IMR-90 (cell line): ENCODE measurements at regions not wholly inside any gene's neighbourhood (a gene's known extent, or its start where the extent isn't known, plus 50 kb on each side); places are given as distances from the start of the nearest gene placed in this dataset.

Experiments used
- ATAC-seq: fragments of 200-7000 bp; cut with Tn5 transposase; 2 replicates; pipeline ENCODE4 v1.9.1; 2020; ENCODE audit warnings: low read depth, mild to moderate bottlenecking, moderate library complexity
- BruUV-seq: library from RNA; stranded (reverse); fragments of 400-500 nt; replicated peaks from 2 replicates; lab custom pipeline; 2021; lab: Mats Ljungman, UMichigan
- CTCF ChIA-PET: fragments of 300-600 bp; formaldehyde crosslinking; extraction: SDS; loops from one replicate; lab custom pipeline; 2021; ENCODE audit warnings: antibody characterized with exemption; lab: Yijun Ruan, JAX
- POLR2A ChIA-PET: fragments of 300-600 bp; sonication (Branson Sonifier 250); formaldehyde crosslinking; loops from one replicate; lab custom pipeline; 2022; ENCODE audit warnings: antibody characterized with exemption; ENCODE audit not compliant: unreplicated experiment; lab: Charles Lee
- DNase-seq: peaks from one replicate; pipeline ENCODE4 v3.0.0; 2013
- H2AFZ ChIP-seq: replicated peaks from 2 replicates; pipeline ENCODE3; 2013; ENCODE audit warnings: low read length, mild to moderate bottlenecking; ENCODE audit not compliant: poor library complexity
- H2AK5ac ChIP-seq: 2 replicates; pipeline ENCODE4 v1.6.1; 2013; ENCODE audit warnings: low read depth, low read length, inconsistent platforms
- H2AK9ac ChIP-seq: replicated peaks from 2 replicates; pipeline ENCODE3; 2013; ENCODE audit warnings: mild to moderate bottlenecking, low read depth, low read length, moderate library complexity; ENCODE audit not compliant: poor library complexity
- H2BK120ac ChIP-seq: 2 replicates; pipeline ENCODE4 v1.6.1; 2013; ENCODE audit warnings: low read depth, low read length, inconsistent platforms
- H2BK15ac ChIP-seq: 3 replicates; pipeline ENCODE4 v1.6.1; 2013; ENCODE audit warnings: low read depth, low read length, inconsistent platforms
- H2BK20ac ChIP-seq: 2 replicates; pipeline ENCODE4 v1.6.1; 2013; ENCODE audit warnings: low read depth, mild to moderate bottlenecking, inconsistent platforms, low read length, moderate library complexity
- H2BK5ac ChIP-seq: 2 replicates; pipeline ENCODE4 v1.6.1; 2013; ENCODE audit warnings: mild to moderate bottlenecking, low read depth, low read length, inconsistent platforms; ENCODE audit not compliant: poor library complexity, severe bottlenecking
- H3K14ac ChIP-seq: replicated peaks from 2 replicates; pipeline ENCODE4 v1.6.1; 2013; ENCODE audit warnings: low read depth, low read length, inconsistent platforms
- H3K18ac ChIP-seq: 2 replicates; pipeline ENCODE4 v1.6.1; 2013; ENCODE audit warnings: low read depth, low read length, control low read depth
- H3K23ac ChIP-seq: 2 replicates; pipeline ENCODE4 v1.6.1; 2013; ENCODE audit warnings: low read depth, low read length, inconsistent platforms
- H3K27ac ChIP-seq: 2 replicates; pipeline ENCODE4 v1.5.1; 2013; ENCODE audit warnings: mild to moderate bottlenecking, control low read depth, low read length; ENCODE audit not compliant: insufficient read depth
- H3K27me3 ChIP-seq: 2 replicates; pipeline ENCODE4 v1.6.1; 2013; ENCODE audit warnings: low read length; ENCODE audit not compliant: control insufficient read depth, insufficient read depth
- H3K36me3 ChIP-seq: 2 replicates; pipeline ENCODE4 v1.6.1; 2013; ENCODE audit warnings: low read length, mixed read lengths; ENCODE audit not compliant: control insufficient read depth, insufficient read depth
- H3K4ac ChIP-seq: 2 replicates; pipeline ENCODE4 v1.6.1; 2013; ENCODE audit warnings: low read depth, low read length, inconsistent platforms
- H3K4me1 ChIP-seq: 2 replicates; pipeline ENCODE4 v1.6.1; 2013; ENCODE audit warnings: low read length, mixed read lengths; ENCODE audit not compliant: control insufficient read depth, insufficient read depth
- H3K4me2 ChIP-seq: 2 replicates; pipeline ENCODE4 v1.6.1; 2013; ENCODE audit warnings: low read depth, mild to moderate bottlenecking, control low read depth, low read length, moderate library complexity
- H3K4me3 ChIP-seq: 2 replicates; pipeline ENCODE4 v1.5.1; 2013; ENCODE audit warnings: low read depth, mild to moderate bottlenecking, control low read depth, low read length, moderate library complexity; ENCODE audit not compliant: insufficient read depth
- H3K56ac ChIP-seq: 2 replicates; pipeline ENCODE4 v1.6.1; 2013; ENCODE audit warnings: low read length, inconsistent platforms; ENCODE audit not compliant: insufficient read depth; ENCODE audit errors: extremely low read depth
- H3K79me1 ChIP-seq, 2 experiments: 2 replicates each; pipeline ENCODE4 v1.6.1; 2013; ENCODE audit warnings: low read length in 2 of 2, inconsistent platforms in 1 of 2, low read depth in 1 of 2
- H3K9ac ChIP-seq: 2 replicates; pipeline ENCODE4 v1.6.1; 2013; ENCODE audit warnings: low read depth, low read length, control low read depth
- H3K9me1 ChIP-seq: 2 replicates; pipeline ENCODE4 v1.6.1; 2013; ENCODE audit warnings: low read length, inconsistent platforms; ENCODE audit not compliant: insufficient read depth
- H3K9me3 ChIP-seq: 2 replicates; pipeline ENCODE4 v1.6.1; 2013; ENCODE audit warnings: low read length; ENCODE audit not compliant: control insufficient read depth, insufficient read depth
- H4K20me1 ChIP-seq: 2 replicates; pipeline ENCODE4 v1.6.1; 2013; ENCODE audit warnings: low read length, inconsistent platforms; ENCODE audit not compliant: insufficient read depth
- H4K5ac ChIP-seq: 2 replicates; pipeline ENCODE4 v1.6.1; 2013; ENCODE audit warnings: mild to moderate bottlenecking, low read depth, low read length, control low read depth
- H4K8ac ChIP-seq, 2 experiments: 2 replicates each; pipeline ENCODE4 v1.6.1; 2013; ENCODE audit warnings: low read depth in 2 of 2, low read length in 2 of 2, control low read depth in 1 of 2, inconsistent platforms in 1 of 2
- H4K91ac ChIP-seq: 2 replicates; pipeline ENCODE4 v1.6.1; 2013; ENCODE audit warnings: low read depth, low read length, inconsistent platforms; ENCODE audit not compliant: insufficient read depth
- CHD1 ChIP-seq: IDR thresholded peaks from 2 replicates; pipeline ENCODE4 v1.6.1; 2012; ENCODE audit warnings: low read depth, low read length, improper control_type of control experiment
- MXI1 ChIP-seq: IDR thresholded peaks from 2 replicates; pipeline ENCODE4 v1.6.1; 2012; ENCODE audit warnings: low read depth, mild to moderate bottlenecking, low read length, moderate library complexity, borderline replicate concordance
- NFE2L2 ChIP-seq: fragments of 150-350 bp; IDR thresholded peaks from 2 replicates; pipeline ENCODE4 v1.6.1; 2016; ENCODE audit warnings: low read depth, mild to moderate bottlenecking, low read length
- whole genome bisulfite sequencing, 2 experiments: methylation state at CpG; one replicate each; pipeline versions ENCODE4 v1.1.5 to v1.1.7; 2013; ENCODE audit warnings: missing lambda C conversion rate in 2 of 2; ENCODE audit not compliant: insufficient read length in 1 of 2; ENCODE audit errors: extremely low coverage in 2 of 2; 5-methylcytosine and 5-hydroxymethylcytosine counted together
- dilution Hi-C: fragments of 300-500 bp; cut with HindIII; formaldehyde crosslinking; loops from one replicate; pipeline ENCODE4 v1.14.3; 2018; ENCODE audit warnings: low sequenced_read_pairs; ENCODE audit not compliant: unreplicated experiment
- in situ Hi-C: fragments of 300-500 bp; cut with MboI; formaldehyde crosslinking; loops from 3 replicates; pipeline ENCODE4 v1.14.3; 2019; ENCODE audit warnings: low sequenced_read_pairs, inconsistent platforms, mixed read lengths
- intact Hi-C: fragments of 100-400 bp; cut with micrococcal nuclease; formaldehyde crosslinking; loops from 2 replicates; pipeline ENCODE4 v1.10.0; 2022
- TF ChIP-seq, protein P1 (sequence below): fragments of 150-350 bp; IDR thresholded peaks from 2 replicates; pipeline ENCODE4 v1.6.1; 2017; ENCODE audit warnings: mild to moderate bottlenecking, antibody characterized with exemption, low read length, low read depth
- TF ChIP-seq, protein P2 (sequence below): fragments of 150-350 bp; IDR thresholded peaks from 2 replicates; pipeline ENCODE4 v1.6.1; 2016; ENCODE audit warnings: low read depth, mild to moderate bottlenecking, low read length, moderate library complexity, borderline replicate concordance

GRCh38 chr6:226516-227073 is 65.7 kb upstream of the DUSP22 start:
- CTCF ChIA-PET, result no interaction called here
- dilution Hi-C loops (no loop called here), in situ Hi-C loops (no loop called here), intact Hi-C loops (no loop called here)
- Histone ChIP-seq H3K4me1 (peaks cover 2% of the 10 kb centered on the region; the same call in 1 of the 2 replicates), H4K5ac (no peak overlapping the region), H4K20me1 (no peaks in the 10 kb centered on the region), H3K18ac (no peak overlapping the region), H3K9ac (no peak overlapping the region), H3K9me1 (peaks cover 3% of the 10 kb centered on the region; the same call in 1 of the 2 replicates), H2BK5ac (no peak overlapping the region), H3K36me3 (no peaks in the 10 kb centered on the region), H3K4ac (no peak overlapping the region), H2BK15ac (no peak overlapping the region), H2AFZ (no peak overlapping the region), H3K23ac (no peak overlapping the region), H3K4me3 (no peak overlapping the region), H3K79me1 (no peaks in the 10 kb centered on the region), H4K8ac (no peak overlapping the region), H2AK9ac (no peak overlapping the region), H2AK5ac (no peak overlapping the region), H3K9me3 (no peaks in the 10 kb centered on the region), H3K4me2 (no peak overlapping the region), H4K91ac (no peak overlapping the region), H2BK20ac (no peak overlapping the region), H3K14ac (no peak overlapping the region), H2BK120ac (no peak overlapping the region), H3K27ac (no peak overlapping the region), H3K56ac (no peak overlapping the region), H3K27me3 (peaks cover 2% of the 10 kb centered on the region; the same call in 1 of the 2 replicates)
- POLR2A ChIA-PET, result no interaction called here
- ATAC-seq, result no peak
- TF ChIP-seq, protein P1, sequence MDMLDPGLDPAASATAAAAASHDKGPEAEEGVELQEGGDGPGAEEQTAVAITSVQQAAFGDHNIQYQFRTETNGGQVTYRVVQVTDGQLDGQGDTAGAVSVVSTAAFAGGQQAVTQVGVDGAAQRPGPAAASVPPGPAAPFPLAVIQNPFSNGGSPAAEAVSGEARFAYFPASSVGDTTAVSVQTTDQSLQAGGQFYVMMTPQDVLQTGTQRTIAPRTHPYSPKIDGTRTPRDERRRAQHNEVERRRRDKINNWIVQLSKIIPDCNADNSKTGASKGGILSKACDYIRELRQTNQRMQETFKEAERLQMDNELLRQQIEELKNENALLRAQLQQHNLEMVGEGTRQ, result no peak
- TF ChIP-seq CHD1, result no peak
- TF ChIP-seq MXI1, result no peak
- no peak for TF ChIP-seq NFE2L2
- TF ChIP-seq, protein P2, sequence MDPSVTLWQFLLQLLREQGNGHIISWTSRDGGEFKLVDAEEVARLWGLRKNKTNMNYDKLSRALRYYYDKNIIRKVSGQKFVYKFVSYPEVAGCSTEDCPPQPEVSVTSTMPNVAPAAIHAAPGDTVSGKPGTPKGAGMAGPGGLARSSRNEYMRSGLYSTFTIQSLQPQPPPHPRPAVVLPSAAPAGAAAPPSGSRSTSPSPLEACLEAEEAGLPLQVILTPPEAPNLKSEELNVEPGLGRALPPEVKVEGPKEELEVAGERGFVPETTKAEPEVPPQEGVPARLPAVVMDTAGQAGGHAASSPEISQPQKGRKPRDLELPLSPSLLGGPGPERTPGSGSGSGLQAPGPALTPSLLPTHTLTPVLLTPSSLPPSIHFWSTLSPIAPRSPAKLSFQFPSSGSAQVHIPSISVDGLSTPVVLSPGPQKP, result no peak
- WGBS, 2 experiments, result 83% methylated on average over 1 of the region's 6 CpGs; no CpG with 5 or more reads in 1 of the 2 experiments
- no TSS peak for BruUV-seq
- DNase-seq, result no peak
